Heart left ventricle (tissue), 16 donors: ENCODE measurements at regions not wholly inside any gene's neighbourhood (a gene's known extent, or its start where the extent isn't known, plus 50 kb on each side); places are given as distances from the start of the nearest gene placed in this dataset.

Experiments
- ATAC-seq, 4 donors: fragments of 200-7000 bp; cut with Tn5 transposase; one replicate each; pipeline ENCODE4 v1.9.1; 2020 to 2022; ENCODE audit warnings: moderate library complexity in 4 of 4, mild to moderate bottlenecking in 3 of 4, moderate number of reproducible peaks in 1 of 4
- DNase-seq, 5 donors: peaks; one replicate each; pipeline ENCODE4 v3.0.0-alpha.2; 2020
- H3K27ac ChIP-seq, 12 donors: fragments of 200-600 bp; sonication (generic) in 4 of 12; one replicate each; pipeline versions ENCODE4 v1.5.0 to v1.8.0; 2016 to 2022; ENCODE audit warnings: mild to moderate bottlenecking in 2 of 12
- H3K27me3 ChIP-seq, 9 donors: fragments of 200-600 bp; sonication (generic) in 2 of 9; one replicate each; pipeline versions ENCODE4 v1.5.1 to v1.8.0; 2016 to 2022; ENCODE audit warnings: mild to moderate bottlenecking in 3 of 9
- H3K36me3 ChIP-seq, 9 donors: fragments of 200-600 bp; sonication (generic) in 2 of 9; one replicate each; pipeline versions ENCODE4 v1.5.0 to v1.8.0; 2018 to 2022; ENCODE audit warnings: mild to moderate bottlenecking in 2 of 9
- H3K4me1 ChIP-seq, 12 donors: fragments of 200-600 bp; sonication (generic) in 4 of 12; one replicate each; pipeline versions ENCODE4 v1.5.0 to v1.8.0; 2016 to 2022; ENCODE audit warnings: mild to moderate bottlenecking in 3 of 12
- H3K4me3 ChIP-seq, 12 donors: fragments of 200-600 bp; sonication (generic) in 4 of 12; one replicate each; pipeline versions ENCODE4 v1.5.0 to v1.8.0; 2017 to 2022; ENCODE audit warnings: mild to moderate bottlenecking in 9 of 12, moderate library complexity in 4 of 12
- H3K9me3 ChIP-seq, 12 donors: fragments of 200-600 bp; sonication (generic) in 4 of 12; one replicate each; pipeline versions ENCODE4 v1.5.0 to v1.8.0; 2016 to 2022; ENCODE audit warnings: mild to moderate bottlenecking in 1 of 12
- POLR2A ChIP-seq, 2 donors: fragments of 450-650 bp; IDR thresholded peaks; one replicate each; pipeline ENCODE4 v1.6.1; 2017; ENCODE audit warnings: antibody characterized with exemption in 2 of 2, mild to moderate bottlenecking in 2 of 2, moderate library complexity in 2 of 2
- WGBS, 4 donors: extraction: QIAGEN DNeasy Blood & Tissue Kit in 2 of 4; methylation state at CpG; one replicate each; pipeline versions ENCODE4 v1.1.5 to v1.1.7; 2013 to 2018; 5-methylcytosine and 5-hydroxymethylcytosine counted together
- intact Hi-C, 10 donors: fragments of 100-400 bp; cut with DNase I; formaldehyde crosslinking; loops; one replicate each; pipeline versions ENCODE4 v1.11.1 to v1.14.2; 2022
- TF ChIP-seq, protein P1 (sequence below), 12 donors: fragments of 200-600 bp; sonication (generic) in 4 of 12; IDR thresholded peaks; one replicate each; pipeline versions ENCODE4 v1.5.0 to v1.8.0; 2018 to 2022; ENCODE audit warnings: antibody characterized with exemption in 12 of 12, mild to moderate bottlenecking in 5 of 12
- donor health status: ischemic (EF 13 %, LVEDD 7.1; RV severe dilation, severe dysfunction).
- donor health status: healthy with polysubstance abuse.
- donor health status: DM: no; HTN: yes; CAD: no.
- donor health status: DM: no; HTN: no; CAD: no.
- donor health status: ischemic (EF 25% LVEDD 6.9; RV normal size, moderate dysfunction).
- donor health status: ischemic (EF 25% LVEDD 5.7; RV mildly dilated, moderate dysfunction).
- donor health status: healthy.
- donor health status: DM: yes; HTN: yes; CAD: no.
- donor health status: ischemic (EF 35%, LVEDD 5.7; RV mildly dilated, moderate dysfunction).
- donor health status: nonischemic (EF 11% LVEDD 7.7; RV severe dilation, severe dysfunction).
- donor health status: DM: yes; HTN: yes; CAD: no.
- donor health status: PGD.
- donor health status: ischemic (EF 29% LVEDD 5.4; RV normal size, mild dysfunction).
- donor health status: nonischemic (EF 23%, LVEDD 6.1; RV moderate dilation, normal function).

GRCh38 chr4:127155555-127155954, 477.2 kb upstream of the INTU start:
- H3K36me3 ChIP-seq = no peaks in the 10 kb centered on the region
- intact Hi-C loops = no loop called here
- DNase-seq (no peak), ATAC-seq (no peak)
- no peaks in the 10 kb centered on the region for H3K4me1 ChIP-seq
- no peak overlapping the region for H3K4me3 ChIP-seq
- WGBS, 4 donors = 43 to 62% (median 56%) methylated on average over 1 of the region's 1 CpG
- H3K9me3 ChIP-seq = peaks cover 0 to 4% (median 0%) of the 10 kb centered on the region in 12 donors
- no peaks in the 10 kb centered on the region for H3K27me3 ChIP-seq
- H3K27ac ChIP-seq = no peak overlapping the region
- TF ChIP-seq, protein P1, sequence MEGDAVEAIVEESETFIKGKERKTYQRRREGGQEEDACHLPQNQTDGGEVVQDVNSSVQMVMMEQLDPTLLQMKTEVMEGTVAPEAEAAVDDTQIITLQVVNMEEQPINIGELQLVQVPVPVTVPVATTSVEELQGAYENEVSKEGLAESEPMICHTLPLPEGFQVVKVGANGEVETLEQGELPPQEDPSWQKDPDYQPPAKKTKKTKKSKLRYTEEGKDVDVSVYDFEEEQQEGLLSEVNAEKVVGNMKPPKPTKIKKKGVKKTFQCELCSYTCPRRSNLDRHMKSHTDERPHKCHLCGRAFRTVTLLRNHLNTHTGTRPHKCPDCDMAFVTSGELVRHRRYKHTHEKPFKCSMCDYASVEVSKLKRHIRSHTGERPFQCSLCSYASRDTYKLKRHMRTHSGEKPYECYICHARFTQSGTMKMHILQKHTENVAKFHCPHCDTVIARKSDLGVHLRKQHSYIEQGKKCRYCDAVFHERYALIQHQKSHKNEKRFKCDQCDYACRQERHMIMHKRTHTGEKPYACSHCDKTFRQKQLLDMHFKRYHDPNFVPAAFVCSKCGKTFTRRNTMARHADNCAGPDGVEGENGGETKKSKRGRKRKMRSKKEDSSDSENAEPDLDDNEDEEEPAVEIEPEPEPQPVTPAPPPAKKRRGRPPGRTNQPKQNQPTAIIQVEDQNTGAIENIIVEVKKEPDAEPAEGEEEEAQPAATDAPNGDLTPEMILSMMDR (IDR thresholded peaks at IDR 0.05) = no peak
- TF ChIP-seq POLR2A (IDR thresholded peaks at IDR 0.05) = no peak

DNA sequence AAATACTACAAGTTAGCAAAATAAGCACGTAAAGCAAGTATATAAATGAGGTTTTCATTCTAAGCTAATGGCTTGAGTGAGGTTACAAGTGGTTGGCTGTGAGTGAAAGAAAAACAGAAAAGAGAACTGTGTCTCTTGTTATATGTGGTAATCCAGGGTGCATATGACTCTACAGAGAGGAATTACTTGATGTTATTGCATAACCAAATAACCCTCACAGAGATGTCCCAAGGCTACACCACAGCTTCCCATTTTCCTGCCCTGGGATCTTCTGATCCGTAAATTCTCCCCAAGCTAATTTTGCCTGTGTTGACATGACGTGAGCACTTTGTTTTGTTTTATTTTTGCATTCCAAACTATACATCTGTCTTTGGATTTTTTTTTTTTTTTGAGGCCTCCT, 470.0 kb upstream of the INTU start:
- Histone ChIP-seq H3K36me3 (no peaks in the 10 kb centered on the region), H3K9me3 (peaks cover 0 to 5% (median 0%) of the 10 kb centered on the region in 12 donors), H3K4me3 (no peak overlapping the region), H3K27me3 (no peaks in the 10 kb centered on the region), H3K4me1 (no peaks in the 10 kb centered on the region), H3K27ac (no peak overlapping the region)
- ATAC-seq (peak in 1 of 4 donors; percentile 45), DNase-seq (no peak)
- TF ChIP-seq, protein P1 (IDR thresholded peaks at IDR 0.05) = no peak
- no peak for TF ChIP-seq POLR2A (IDR thresholded peaks at IDR 0.05)
- intact Hi-C loops = no loop called here
- 72 to 77% (median 74%) methylated on average over 3 of the region's 3 CpGs for WGBS, 4 donors

- ATAC-seq = no peak
Measured at GRCh38 chr4:127165971-127166370, 466.8 kb upstream of the INTU start.

DNA sequence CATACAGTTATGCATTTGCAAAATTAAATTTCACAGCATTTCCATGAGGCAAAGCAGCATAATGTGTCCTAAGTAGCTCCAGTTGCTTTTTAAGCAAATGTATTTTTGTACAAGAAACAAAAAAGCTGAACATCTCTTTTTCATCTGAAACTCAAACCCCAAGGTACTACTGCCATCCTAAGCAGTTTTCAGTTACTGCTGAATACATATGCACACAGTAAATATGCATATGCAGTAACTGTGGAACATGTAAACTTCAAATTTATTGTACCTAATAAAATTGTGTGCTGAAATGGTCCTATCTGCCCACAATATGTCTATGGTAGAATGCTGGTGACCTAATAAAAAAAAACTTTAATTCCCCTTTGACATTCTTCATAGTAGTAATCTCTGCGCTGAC, 458.6 kb upstream of the INTU start:
- DNase-seq (no peak), ATAC-seq (no peak)
- no peak for TF ChIP-seq POLR2A (IDR thresholded peaks at IDR 0.05)
- TF ChIP-seq, protein P1 (IDR thresholded peaks at IDR 0.05) = no peak
- 85 to 94% (median 89%) methylated on average over 1 of the region's 1 CpG for WGBS, 4 donors
- intact Hi-C loops = no loop called here
- Histone ChIP-seq H3K27me3 (no peaks in the 10 kb centered on the region), H3K4me1 (no peaks in the 10 kb centered on the region), H3K4me3 (no peak overlapping the region), H3K36me3 (no peaks in the 10 kb centered on the region), H3K27ac (no peak overlapping the region), H3K9me3 (no peaks in the 10 kb centered on the region)

More at GRCh38 chr4:127165971-127166370, 466.8 kb upstream of the INTU start:
- WGBS, 4 donors = 62 to 92% (median 78%) methylated on average over 1 of the region's 1 CpG
- H3K27ac ChIP-seq = no peak overlapping the region
- intact Hi-C loops = no loop called here
- H3K4me3 ChIP-seq = no peak overlapping the region
- peaks cover 0 to 3% (median 0%) of the 10 kb centered on the region in 12 donors for H3K9me3 ChIP-seq
- H3K36me3 ChIP-seq = no peaks in the 10 kb centered on the region
- TF ChIP-seq POLR2A (IDR thresholded peaks at IDR 0.05) = no peak
- TF ChIP-seq, protein P1 (IDR thresholded peaks at IDR 0.05) = no peak
- no peaks in the 10 kb centered on the region for H3K4me1 ChIP-seq
- DNase-seq = no peak
- no peaks in the 10 kb centered on the region for H3K27me3 ChIP-seq
